HG02678 (cell line): ENCODE measurements at regions not wholly inside any gene's neighbourhood (a gene's known extent, or its start where the extent isn't known, plus 50 kb on each side); places are given as distances from the start of the nearest gene placed in this dataset.
A peak's percentile ranks its signal among the peaks of the same experiment; 100 is the strongest.
"Not testable (repeated sequence)": the region's sequence is repeated elsewhere in the genome, so short reads cannot be mapped to it uniquely, and the experiment has no call there.

Experiments used
- ATAC-seq: cut with Tn5 transposase; IDR thresholded peaks from one replicate; pipeline ENCODE4 v1.9.1; 2021; ENCODE audit warnings: mild to moderate bottlenecking, moderate library complexity; ENCODE audit not compliant: unreplicated experiment

DNA sequence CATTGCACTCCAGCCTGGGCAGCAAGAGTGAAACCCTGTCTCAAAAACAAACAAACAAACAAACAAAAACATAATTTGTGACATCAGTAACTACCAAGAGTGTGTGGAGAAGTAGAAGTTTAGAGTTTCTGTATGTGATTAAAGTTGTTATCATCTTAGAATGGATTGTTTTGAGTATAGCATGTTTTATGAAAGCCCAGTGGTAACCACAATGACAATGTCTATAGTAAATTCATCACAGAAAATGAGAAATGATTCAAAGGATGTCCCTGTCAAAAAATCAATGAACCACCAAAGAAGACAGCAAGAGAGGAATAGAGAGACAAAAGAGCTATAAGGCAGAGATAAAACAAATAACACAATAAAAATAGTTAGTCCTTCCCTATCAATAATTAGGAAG is 1299.2 kb downstream of the CNTNAP5 start:
- no peak for ATAC-seq

DNA sequence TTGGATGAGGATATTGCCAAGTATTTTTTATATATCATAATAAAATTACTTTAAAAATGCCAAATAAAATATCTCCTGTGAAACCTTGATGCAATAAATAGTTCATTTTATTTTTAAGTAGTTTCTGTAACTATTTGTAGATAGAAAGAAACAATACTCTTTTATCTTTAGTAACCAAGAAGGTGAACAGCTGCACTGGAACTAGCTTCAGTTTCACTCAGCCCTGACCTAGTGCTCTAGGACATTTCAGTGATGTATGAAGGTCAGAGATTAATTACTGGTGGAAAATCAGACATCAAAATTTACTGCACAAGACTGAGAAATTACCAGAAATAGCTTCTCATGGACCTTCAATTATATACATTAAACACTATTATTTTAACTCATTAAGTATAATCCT is 1305.0 kb downstream of the CNTNAP5 start:
- no peak for ATAC-seq

DNA sequence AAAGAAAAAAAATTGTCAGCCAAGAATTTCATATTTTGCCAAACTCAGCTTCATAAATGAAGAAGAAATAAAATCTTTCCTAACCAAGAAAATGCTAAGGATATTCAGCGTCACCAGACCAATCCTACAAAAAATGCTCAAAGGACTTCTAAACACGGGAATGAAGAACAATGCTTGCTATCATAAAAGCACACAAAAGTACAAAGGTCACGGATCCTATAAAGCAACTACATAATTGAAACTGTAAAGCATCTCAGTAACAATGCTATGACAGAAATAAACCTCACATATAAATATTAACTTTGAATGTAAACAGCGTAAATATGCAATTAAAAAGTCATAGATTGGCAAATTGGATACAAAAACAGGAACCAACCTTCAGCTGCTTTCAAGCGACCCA is 1314.6 kb upstream of the GYPC start:
- ATAC-seq, result no peak

DNA sequence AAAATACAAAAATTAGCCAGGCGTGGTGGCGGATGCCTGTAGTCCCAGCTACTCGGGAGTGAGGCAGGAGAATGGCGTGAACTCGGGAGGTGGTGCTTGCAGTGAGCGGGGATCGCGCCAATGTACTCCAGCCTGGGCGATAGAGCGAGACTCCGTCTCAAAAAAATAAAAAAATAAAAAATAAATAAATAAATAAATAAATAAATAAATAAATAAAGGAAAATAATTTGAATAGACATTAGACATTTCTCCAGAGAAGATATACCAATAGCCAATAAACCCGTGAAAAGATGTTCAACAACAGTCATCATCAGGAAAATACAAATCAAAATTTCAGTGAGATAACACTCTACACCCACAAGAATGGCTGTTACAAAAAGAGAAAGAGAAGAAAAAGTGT is 1302.4 kb upstream of the GYPC start:
- ATAC-seq, result not testable (repeated sequence)

DNA sequence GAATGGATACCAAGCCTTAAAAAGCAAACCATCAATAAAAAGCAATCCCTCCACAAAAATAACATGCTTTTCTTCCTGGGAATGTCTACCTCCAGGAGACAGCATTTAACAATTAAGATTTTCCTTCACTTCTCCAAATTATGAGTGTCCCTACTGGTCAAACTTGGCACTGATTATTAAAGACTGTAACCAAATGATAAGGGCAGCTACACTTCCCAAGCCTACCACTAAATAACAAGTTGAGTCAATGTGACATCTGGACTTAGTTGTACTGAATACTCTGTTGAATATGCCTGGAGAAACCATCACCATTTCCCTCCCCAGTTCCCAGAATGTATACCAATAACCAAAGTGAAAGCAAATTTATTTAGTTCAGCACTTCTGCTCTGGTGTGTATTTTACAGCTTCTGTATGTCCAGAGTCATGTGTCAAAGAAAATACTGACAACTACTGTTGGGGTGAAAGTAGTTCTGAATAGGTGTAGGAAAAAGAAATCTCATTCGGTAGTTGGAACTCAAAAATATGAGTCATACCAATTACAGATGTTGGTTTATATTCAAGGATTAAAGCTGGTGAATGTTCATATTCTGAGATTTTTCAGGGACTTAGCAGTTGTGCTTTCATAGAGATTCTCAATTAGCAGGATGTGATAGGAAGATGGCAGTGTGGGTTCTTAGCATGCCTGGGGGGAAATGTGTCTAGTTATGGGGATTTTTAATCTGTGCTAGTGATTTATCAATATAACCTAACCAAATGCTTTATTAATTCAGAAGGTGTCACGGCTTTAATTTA is 1291.6 kb upstream of the GYPC start:
- no peak for ATAC-seq

DNA sequence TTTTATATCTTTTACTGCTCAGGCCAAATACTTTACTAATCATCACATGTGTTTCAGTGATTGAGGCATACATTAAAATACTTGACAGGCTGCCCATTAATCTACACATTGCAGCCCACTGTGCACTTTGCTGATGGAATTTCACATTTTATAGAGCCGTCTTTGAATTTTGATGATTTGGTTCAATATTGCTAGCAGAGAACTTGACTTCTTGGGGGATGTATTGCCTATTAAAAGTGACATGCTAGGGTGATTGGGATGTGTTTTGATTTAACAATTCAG is 1291.0 kb upstream of the GYPC start:
- ATAC-seq, result no peak

DNA sequence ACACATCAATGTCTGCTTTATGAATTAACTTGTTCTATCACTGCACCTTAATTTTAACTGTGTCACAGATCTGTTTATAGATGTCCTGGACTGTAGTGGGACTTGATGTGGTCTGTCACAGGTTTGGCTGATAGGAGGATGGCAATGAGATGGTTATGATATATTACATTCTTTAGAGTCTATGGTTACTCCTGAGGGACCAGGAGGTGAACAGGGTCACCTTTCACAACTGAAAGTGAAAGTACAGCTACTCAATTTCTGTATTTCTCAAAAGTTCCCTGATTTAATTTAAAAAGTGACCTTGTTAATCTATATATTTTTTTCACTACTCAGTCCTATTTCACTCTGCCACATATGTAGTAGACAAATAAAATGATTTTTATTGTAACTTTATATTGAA is 1284.1 kb upstream of the GYPC start:
- ATAC-seq, result no peak

DNA sequence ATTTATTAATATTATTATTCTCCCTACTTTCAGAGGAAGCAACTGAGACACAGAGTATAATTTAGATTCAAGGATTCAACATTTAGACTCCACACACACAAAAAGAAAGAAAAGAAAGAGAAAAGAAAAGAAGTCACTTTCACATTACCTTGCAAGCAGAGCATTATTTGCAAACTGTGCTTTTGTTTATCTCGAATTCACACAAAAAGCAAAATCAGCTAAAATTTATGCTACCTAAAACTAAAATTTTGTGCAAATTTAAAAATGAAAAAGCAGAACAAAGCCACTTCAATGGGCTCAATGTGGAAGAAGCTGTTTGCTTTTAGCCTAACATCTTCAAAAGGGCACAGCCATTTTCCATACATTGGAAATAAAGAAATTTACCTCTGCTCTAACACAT is 1282.7 kb upstream of the GYPC start:
- ATAC-seq, result no peak

DNA sequence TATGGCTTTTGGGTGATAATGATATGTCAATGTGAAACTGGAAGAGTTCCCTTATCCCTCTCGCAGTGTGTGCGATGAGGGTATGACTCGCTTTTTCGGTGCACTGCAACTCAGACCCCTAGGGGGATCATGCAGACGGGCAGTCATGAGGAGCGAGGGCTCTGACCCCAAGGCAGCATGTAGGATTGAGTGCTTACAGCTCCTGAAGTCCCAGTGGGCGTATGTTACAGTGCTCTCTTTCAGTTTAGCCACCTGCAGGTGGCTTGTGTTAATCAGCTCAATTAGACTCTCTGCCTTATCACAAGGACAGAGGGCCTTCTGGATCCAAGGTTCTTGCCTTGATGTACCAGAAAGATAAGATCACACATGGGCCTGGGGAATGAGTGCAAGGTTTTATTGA is 1269.9 kb upstream of the GYPC start:
- ATAC-seq, result no peak

DNA sequence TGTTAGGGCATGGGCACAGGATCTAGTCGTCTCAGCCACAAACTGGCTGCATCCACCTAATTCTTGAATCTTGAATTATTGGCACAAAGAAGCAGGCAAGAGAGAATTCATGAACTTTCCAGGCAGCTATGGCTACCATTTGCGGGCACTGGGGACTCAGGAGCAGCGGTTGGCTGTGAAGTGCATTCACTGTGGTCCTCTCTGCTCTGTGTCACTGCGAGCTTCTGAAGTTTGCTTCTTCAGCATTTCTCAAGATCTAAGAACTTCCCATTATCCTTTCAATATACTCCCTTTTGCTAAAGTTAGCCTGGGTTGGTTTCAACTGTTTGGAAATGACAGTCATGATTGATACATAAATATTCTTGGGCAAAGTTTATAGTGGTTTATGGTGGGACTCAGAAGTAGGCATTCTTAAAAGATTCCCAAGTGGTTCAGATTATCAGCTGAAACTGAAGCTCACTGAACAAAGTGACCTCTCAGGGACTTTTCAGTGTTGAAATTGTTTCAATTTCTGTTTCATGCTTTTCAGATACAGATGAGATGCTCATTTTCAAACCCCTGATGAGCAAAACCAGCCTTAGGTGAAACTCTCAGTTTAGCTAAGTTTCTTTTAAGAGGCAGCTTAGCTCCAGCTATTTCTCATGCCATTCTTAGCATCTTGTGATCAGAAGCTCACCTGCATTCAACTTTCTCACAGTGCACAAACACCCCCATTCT is 1258.3 kb upstream of the GYPC start:
- peak; percentile 87 for ATAC-seq

DNA sequence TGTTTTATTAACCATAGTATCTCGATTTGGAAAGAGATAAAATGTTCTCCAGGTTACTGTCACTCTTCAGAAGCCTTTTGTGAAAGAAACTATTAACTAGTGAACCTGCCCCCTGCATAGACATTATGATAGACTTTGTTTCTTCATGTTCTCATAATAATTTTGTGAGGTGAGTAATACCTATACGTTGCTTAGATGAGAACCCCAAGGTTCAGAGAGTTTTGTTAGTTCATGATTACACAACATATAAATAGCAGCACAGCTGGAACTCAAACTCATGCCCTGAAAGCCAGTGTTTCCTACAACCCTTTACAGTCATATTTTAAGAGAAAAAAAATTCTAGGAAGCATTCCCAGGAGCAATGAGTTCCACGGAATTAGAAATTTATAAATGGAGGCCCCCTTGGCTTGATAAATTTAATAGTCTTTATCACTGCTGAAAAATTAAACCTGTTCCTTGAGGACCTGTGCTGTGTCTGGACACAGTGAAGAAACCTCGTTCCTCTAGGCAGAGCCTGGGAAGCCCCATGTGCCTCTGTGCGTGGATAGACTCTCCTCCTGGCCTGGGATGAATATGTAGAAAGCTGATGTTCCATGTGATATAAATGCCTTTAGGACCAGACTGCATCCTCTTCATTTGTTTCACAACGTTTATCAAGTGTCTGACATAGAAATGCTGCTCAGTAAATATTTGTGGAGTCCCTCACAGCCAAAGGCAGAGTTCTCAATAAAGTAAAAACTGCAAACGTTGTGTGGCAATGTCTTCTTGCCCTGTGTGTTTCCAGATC is 1257.0 kb upstream of the GYPC start:
- peak; percentile 45 for ATAC-seq

DNA sequence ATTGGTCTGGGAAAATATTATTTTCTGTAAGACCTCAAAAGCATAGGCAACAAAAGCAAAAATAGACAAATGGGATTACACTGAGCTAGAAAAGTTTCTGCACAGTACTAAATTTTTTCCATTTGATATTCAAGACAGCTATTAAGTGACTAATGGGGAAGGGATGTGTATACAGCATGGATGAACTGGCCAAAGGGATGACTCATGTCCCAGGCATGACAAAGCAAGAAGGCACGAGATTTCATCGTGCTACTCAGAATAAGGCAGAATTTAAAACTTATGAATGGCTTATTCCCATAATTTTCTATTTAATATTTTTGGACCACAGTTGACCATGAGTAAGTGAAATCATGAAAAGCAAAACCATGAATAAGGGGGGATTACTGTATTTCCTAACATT is 1250.1 kb upstream of the GYPC start:
- no peak for ATAC-seq

DNA sequence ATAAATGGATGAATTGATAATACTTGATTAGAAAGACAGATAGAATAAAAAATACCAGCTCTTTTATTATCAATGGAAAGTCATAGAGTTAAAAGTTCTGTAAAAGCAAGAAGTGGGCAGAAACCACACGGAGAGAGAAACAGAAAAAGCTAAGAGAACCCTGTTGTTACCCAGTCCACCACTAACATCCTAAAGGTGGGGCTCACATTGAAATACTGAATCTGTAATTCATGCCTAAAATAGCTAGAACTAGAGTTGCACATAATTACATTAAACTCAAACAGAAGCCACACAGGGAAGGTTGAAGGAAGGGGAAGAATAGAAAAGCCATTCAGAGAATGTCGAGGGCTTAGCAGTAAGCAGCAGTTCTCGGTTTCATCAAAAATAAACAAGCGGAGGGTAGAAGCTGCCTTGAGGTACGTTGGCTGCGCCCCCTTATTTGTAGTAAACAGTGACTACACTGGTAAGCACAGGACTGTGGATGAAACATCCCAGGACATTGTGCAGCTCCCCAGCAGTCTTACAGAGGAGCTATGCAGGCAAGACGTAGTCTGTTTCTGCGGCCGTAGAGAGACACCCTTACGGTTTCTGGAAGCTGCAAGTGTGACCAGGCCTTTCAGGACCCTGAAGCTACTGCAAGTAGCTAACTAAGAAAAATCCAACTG is 1247.0 kb upstream of the GYPC start:
- ATAC-seq, result no peak

DNA sequence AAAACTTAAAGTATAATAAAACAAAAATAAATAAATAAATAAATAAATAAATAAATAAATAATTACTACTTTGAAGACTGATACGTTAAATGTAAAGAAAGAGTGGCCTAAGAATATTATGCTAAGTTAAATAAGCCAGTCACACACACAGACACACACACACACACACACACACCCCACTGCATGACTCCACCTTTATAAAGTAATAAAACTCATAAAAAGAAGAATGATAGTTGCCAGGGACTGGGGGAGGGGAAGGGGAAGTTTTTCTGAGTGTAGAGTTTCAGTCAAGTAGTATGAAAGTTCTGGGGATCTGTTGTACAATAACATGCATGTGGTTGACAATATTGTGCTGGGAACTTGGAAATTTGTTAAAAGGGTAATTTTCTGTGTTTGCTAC is 1237.5 kb upstream of the GYPC start:
- no peak for ATAC-seq

DNA sequence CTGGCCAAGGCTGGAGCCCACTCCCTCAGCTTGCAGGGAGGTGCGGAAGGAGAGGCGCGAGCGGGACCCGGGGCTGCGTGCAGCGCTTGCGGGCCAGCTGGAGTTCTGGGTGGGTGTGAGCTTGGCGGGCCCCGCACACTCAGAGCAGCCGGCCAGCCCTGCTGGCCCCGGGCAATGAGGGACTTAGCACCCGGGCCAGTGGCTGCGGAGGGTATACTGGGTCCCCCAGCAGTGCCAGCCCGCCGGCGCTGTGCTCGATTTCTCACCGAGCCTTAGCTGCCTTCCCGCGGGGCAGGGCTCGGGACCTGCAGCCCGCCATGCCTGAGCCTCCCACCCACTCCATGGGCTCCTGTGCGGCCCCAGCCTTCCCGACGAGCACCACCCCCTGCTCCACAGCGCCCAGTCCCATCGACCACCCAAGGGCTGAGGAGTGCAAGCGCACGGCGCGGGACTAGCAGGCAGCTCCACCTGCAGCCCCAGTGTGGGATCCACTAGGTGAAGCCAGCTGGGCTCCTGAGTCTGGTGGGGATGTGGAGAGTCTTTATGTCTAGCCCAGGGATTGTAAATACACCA is 1233.7 kb upstream of the GYPC start:
- ATAC-seq, result not testable (repeated sequence)

DNA sequence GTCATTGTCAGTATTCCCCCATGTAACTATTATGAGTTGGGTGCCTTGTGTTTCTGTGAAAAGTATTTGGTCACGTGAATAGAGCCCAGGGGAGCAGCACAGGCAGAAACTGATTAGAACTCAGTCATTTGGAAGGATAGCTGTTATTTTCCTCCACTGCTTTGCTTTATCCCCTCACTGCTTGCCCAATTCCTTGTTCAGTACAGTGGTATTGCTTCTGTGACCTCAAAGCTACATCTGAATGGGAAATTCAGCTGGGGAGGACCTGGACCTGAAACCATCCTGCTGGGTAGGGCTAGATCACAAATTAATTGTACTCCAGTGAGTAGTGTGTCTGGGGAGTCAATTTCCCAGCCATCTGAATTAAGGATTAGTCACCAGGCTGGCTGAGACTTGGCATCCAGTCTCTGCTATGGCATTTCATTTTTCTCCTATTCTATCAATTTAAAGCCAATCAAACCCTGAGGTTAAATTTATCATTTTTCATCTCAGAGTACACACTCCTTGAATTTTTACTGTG is 1231.6 kb upstream of the GYPC start:
- ATAC-seq, result no peak

DNA sequence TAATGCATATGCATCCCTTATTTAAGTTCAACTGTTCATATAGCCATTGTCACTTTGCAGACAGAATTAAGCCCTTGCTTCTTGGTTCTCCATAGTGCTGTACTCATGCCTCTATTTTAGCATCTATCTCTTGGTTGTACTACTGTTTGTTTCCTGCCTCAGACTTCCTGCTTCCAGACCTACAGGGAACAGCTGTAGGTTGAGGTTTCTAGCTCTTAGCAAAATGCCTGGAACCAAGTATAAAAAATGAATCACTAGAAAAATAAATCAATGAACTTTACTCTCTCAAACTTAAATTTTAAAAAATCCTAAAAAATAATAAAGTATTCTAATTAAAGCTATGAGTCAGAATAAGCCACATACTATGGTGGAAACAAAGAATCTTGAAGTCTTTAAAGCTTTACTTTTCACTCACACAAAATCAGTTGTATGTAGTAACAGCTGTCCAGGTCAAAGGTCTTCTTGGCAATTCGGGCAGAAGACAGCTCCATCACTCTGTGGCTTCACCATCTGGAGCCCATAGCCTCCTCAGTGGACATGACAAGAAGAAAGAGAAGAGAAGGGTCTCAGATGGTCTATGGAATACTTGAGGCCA is 1228.1 kb upstream of the GYPC start:
- no peak for ATAC-seq

DNA sequence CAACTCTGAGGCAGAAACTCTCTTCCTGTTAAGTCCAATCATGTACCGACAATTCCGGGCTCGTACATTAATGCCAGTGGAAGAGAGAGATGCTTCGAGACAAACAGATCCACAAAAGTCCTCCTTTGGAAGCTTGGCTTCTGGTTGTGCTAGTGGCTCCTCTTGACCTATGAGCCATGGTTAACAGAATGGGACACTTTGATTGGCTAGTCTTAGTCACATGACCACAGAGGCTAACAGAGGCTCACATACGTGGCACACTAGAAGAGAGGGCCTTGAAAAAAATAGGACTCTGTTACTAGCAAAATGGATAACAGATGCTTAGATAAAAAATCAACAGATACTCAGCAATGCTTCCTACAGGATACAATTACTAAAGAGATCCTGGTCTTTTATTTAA is 1211.9 kb upstream of the GYPC start:
- ATAC-seq, result no peak

DNA sequence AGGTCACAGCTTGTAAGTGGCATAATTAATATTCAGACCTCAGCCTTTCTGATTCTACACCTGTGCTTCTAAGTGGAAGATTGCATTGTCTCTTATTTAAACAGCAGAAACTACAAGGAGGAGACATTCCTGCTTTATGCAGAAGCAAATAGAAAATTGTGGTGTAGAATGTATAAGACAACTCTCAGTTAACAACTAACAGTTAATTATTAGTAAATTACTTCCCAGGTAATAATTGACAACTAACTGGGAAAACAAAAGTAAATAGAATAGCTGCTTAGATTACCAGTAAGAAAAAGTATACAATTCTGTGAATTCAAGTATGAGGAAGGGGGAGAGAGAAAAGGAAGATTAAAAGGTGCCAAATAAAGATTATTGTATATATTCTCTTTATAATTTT is 1210.5 kb upstream of the GYPC start:
- no peak for ATAC-seq

DNA sequence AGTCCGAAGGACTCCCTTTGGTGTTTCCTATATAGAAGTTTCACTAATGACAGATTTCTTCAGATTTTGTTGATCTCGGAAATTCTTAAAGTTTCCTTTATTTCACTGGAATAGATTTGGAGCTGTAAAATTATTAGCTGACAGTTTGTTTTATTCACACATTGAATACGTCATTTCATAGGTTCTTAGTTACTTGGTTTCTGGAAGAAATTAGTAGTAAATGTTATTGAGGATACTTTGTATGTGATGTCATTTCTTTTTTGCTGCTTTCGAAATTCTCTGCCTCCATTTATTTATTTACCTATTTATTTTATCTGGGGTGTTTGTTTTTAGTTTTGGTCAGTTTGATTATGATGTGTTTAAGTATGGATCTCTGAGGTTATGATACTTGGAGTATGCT is 1205.9 kb upstream of the GYPC start:
- ATAC-seq, result no peak

DNA sequence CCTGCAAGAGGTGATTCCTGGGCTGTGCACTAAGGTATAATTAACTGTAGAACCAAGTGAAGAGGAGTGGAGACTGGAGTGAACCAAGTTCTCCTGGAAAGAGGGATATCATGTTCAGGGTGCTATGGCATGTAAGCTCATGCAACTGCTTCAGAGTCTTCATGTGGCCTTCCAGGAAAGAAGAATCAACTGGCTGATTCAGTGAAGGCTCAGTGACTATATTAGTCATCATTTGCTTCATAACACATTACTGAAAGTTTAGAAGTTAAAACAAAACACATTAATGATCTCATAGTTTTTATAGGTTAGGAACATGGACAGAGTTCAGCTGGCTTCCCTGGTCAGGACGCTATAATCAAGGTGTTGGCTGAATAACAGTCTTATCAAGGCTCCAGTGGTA is 1200.8 kb upstream of the GYPC start:
- no peak for ATAC-seq
